Activated T-helper 17 cell treated with anti-CD3 and anti-CD28 coated beads, Interleukin-2, amount 50 U/mL, for 72 hours (primary cell): ENCODE measurements at regions not wholly inside any gene's neighbourhood (a gene's known extent, or its start where the extent isn't known, plus 50 kb on each side); places are given as distances from the start of the nearest gene placed in this dataset.

ENCODE experiments used
- ATAC-seq: fragments of 150-1000 bp; cut with Tn5 transposase; replicated peaks from 2 replicates; pipeline ENCODE4 v1.10.0; 2021; ENCODE audit warnings: mild to moderate bottlenecking, moderate library complexity
- H3K27ac Mint-ChIP-seq: one replicate; pipeline ENCODE4 v1.8.0; 2022; ENCODE audit warnings: mixed read lengths
- H3K27me3 Mint-ChIP-seq: one replicate; pipeline ENCODE4 v1.8.0; 2022; ENCODE audit warnings: mixed read lengths
- H3K36me3 Mint-ChIP-seq: one replicate; pipeline ENCODE4 v1.8.0; 2022; ENCODE audit warnings: low read depth, mild to moderate bottlenecking, mixed read lengths
- H3K4me1 Mint-ChIP-seq: one replicate; pipeline ENCODE4 v1.8.0; 2022; ENCODE audit warnings: mixed read lengths
- H3K4me3 Mint-ChIP-seq: one replicate; pipeline ENCODE4 v1.8.0; 2022; ENCODE audit warnings: mild to moderate bottlenecking, mixed read lengths
- H3K9me3 Mint-ChIP-seq: one replicate; pipeline ENCODE4 v1.8.0; 2022; ENCODE audit warnings: mixed read lengths

GRCh38 chr12:111181143-111181726 is 187.7 kb downstream of the PHETA1 start:
- Mint-ChIP-seq H3K27ac (no peak overlapping the region), H3K27me3 (peaks cover 28% of the 10 kb centered on the region), H3K4me1 (no peaks in the 10 kb centered on the region), H3K4me3 (no peak overlapping the region), H3K9me3 (no peaks in the 10 kb centered on the region), H3K36me3 (no peaks in the 10 kb centered on the region)
- no peak for ATAC-seq

GRCh38 chr12:111180426-111181142 is 188.3 kb downstream of the PHETA1 start:
- H3K36me3 Mint-ChIP-seq: no peaks in the 10 kb centered on the region

GRCh38 chr12:111178181-111179081 is 190.5 kb downstream of the PHETA1 start:
- no peaks in the 10 kb centered on the region for H3K9me3 Mint-ChIP-seq
- peaks cover 38% of the 10 kb centered on the region for H3K27me3 Mint-ChIP-seq
- no peak overlapping the region for H3K4me3 Mint-ChIP-seq
- ATAC-seq: no peak
- no peak overlapping the region for H3K27ac Mint-ChIP-seq
- no peaks in the 10 kb centered on the region for H3K4me1 Mint-ChIP-seq
- H3K36me3 Mint-ChIP-seq: no peaks in the 10 kb centered on the region

More at GRCh38 chr12:111180426-111181142, 188.3 kb downstream of the PHETA1 start:
- Mint-ChIP-seq H3K4me1 (no peaks in the 10 kb centered on the region), H3K27me3 (peaks cover 32% of the 10 kb centered on the region), H3K27ac (no peak overlapping the region), H3K9me3 (no peaks in the 10 kb centered on the region), H3K4me3 (no peak overlapping the region)
- no peak for ATAC-seq

- ATAC-seq: no peak
- Mint-ChIP-seq H3K4me3 (no peak overlapping the region), H3K27me3 (peaks cover 37% of the 10 kb centered on the region), H3K36me3 (no peaks in the 10 kb centered on the region), H3K27ac (no peak overlapping the region), H3K4me1 (no peaks in the 10 kb centered on the region), H3K9me3 (no peaks in the 10 kb centered on the region)
These were observed 193.3 kb downstream of the PHETA1 start for GRCh38 chr12:111175396-111176094.

- Mint-ChIP-seq H3K27me3 (peaks cover 34% of the 10 kb centered on the region), H3K36me3 (no peaks in the 10 kb centered on the region), H3K4me3 (no peak overlapping the region), H3K27ac (no peak overlapping the region), H3K9me3 (no peaks in the 10 kb centered on the region), H3K4me1 (no peaks in the 10 kb centered on the region)
- ATAC-seq: no peak
These were observed 193.9 kb downstream of the PHETA1 start for GRCh38 chr12:111174961-111175345.

GRCh38 chr12:111174251-111174960 is 194.5 kb downstream of the PHETA1 start:
- Mint-ChIP-seq H3K27ac (no peak overlapping the region), H3K36me3 (no peaks in the 10 kb centered on the region), H3K4me3 (no peak overlapping the region), H3K4me1 (no peaks in the 10 kb centered on the region), H3K9me3 (no peaks in the 10 kb centered on the region), H3K27me3 (peaks cover 37% of the 10 kb centered on the region)
- ATAC-seq: no peak

GRCh38 chr12:111173836-111174235 is 195.1 kb downstream of the PHETA1 start:
- Mint-ChIP-seq H3K27ac (no peak overlapping the region), H3K4me3 (no peak overlapping the region), H3K4me1 (no peaks in the 10 kb centered on the region), H3K27me3 (peaks cover 34% of the 10 kb centered on the region), H3K9me3 (no peaks in the 10 kb centered on the region), H3K36me3 (no peaks in the 10 kb centered on the region)
- no peak for ATAC-seq

GRCh38 chr12:111173391-111173790 is 195.5 kb downstream of the PHETA1 start:
- Mint-ChIP-seq H3K4me3 (no peak overlapping the region), H3K27ac (no peak overlapping the region), H3K4me1 (no peaks in the 10 kb centered on the region), H3K27me3 (peaks cover 30% of the 10 kb centered on the region), H3K9me3 (no peaks in the 10 kb centered on the region), H3K36me3 (no peaks in the 10 kb centered on the region)
- ATAC-seq: no peak

GRCh38 chr12:111172786-111173185 is 196.1 kb downstream of the PHETA1 start:
- H3K36me3 Mint-ChIP-seq: no peaks in the 10 kb centered on the region
- no peak overlapping the region for H3K27ac Mint-ChIP-seq
- ATAC-seq: no peak
- H3K4me3 Mint-ChIP-seq: no peak overlapping the region
- H3K4me1 Mint-ChIP-seq: no peaks in the 10 kb centered on the region
- H3K9me3 Mint-ChIP-seq: no peaks in the 10 kb centered on the region
- H3K27me3 Mint-ChIP-seq: peaks cover 29% of the 10 kb centered on the region

- Mint-ChIP-seq H3K36me3 (no peaks in the 10 kb centered on the region), H3K27ac (no peak overlapping the region), H3K4me1 (no peaks in the 10 kb centered on the region), H3K4me3 (no peak overlapping the region), H3K9me3 (no peaks in the 10 kb centered on the region), H3K27me3 (peaks cover 29% of the 10 kb centered on the region)
- no peak for ATAC-seq
These were observed 197.1 kb downstream of the PHETA1 start for GRCh38 chr12:111171832-111172231.

- Mint-ChIP-seq H3K27ac (no peak overlapping the region), H3K9me3 (no peaks in the 10 kb centered on the region), H3K27me3 (peaks cover 24% of the 10 kb centered on the region), H3K36me3 (no peaks in the 10 kb centered on the region), H3K4me1 (no peaks in the 10 kb centered on the region), H3K4me3 (no peak overlapping the region)
- ATAC-seq: no peak
These were observed 197.6 kb downstream of the PHETA1 start for GRCh38 chr12:111171345-111171744.

GRCh38 chr12:111170543-111170942 is 198.4 kb downstream of the PHETA1 start:
- no peaks in the 10 kb centered on the region for H3K9me3 Mint-ChIP-seq
- ATAC-seq: no peak
- H3K27me3 Mint-ChIP-seq: peaks cover 19% of the 10 kb centered on the region
- no peaks in the 10 kb centered on the region for H3K4me1 Mint-ChIP-seq
- no peak overlapping the region for H3K27ac Mint-ChIP-seq
- no peaks in the 10 kb centered on the region for H3K36me3 Mint-ChIP-seq
- H3K4me3 Mint-ChIP-seq: no peak overlapping the region

GRCh38 chr12:111169456-111169855 is 199.4 kb downstream of the PHETA1 start:
- ATAC-seq: no peak
- Mint-ChIP-seq H3K27ac (no peak overlapping the region), H3K4me1 (no peaks in the 10 kb centered on the region), H3K36me3 (no peaks in the 10 kb centered on the region), H3K4me3 (no peak overlapping the region), H3K27me3 (peaks cover 13% of the 10 kb centered on the region), H3K9me3 (no peaks in the 10 kb centered on the region)

GRCh38 chr12:111169032-111169431 is 199.9 kb downstream of the PHETA1 start:
- H3K36me3 Mint-ChIP-seq: no peaks in the 10 kb centered on the region
- no peaks in the 10 kb centered on the region for H3K4me1 Mint-ChIP-seq
- H3K27me3 Mint-ChIP-seq: peaks cover 13% of the 10 kb centered on the region
- H3K9me3 Mint-ChIP-seq: no peaks in the 10 kb centered on the region
- no peak overlapping the region for H3K27ac Mint-ChIP-seq
- no peak for ATAC-seq
- H3K4me3 Mint-ChIP-seq: no peak overlapping the region
